Tongue (tissue), 1 donor: ENCODE measurements at regions not wholly inside any gene's neighbourhood (a gene's known extent, or its start where the extent isn't known, plus 50 kb on each side); places are given as distances from the start of the nearest gene placed in this dataset.

ENCODE experiments used
- DNase-seq: peaks from one replicate; pipeline ENCODE4 v3.0.0-alpha.2; 2015

DNA sequence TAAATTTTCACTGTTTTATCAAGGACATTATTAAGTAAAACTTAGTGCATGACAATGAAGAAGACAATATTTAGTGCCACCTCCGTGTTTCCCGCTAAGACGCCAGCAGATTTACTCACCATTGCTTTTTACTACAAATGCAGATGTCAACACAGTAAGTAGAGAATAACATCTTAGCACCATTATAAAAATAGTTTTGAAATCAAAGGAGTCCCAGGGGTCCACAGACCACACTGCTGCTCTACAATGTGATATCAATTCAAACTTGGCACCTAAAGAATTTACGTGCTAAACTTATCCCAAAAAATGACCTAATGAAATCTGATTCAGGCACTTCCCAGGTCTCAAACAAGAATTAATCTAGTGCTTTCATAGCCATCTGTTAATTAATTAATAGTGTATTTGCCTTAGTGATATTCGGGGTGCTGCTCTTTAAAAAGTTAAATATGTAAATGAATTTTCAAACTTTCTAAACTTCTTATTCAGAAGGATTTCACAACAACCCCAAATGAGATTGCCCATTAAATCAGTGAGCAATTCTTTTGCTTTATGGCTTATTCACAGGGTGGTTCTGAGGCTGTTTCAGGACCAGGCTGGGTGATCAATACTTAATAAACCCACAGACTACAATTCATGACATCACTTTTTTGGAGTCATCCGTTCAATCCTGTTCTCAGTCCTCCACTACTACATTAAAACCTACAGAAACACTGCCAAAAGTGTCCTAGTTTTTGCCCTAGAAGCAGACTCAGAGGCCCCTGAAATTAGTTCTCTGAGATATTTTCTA lies 161.3 kb upstream of the LMNTD1 start:
- DNase-seq = no peak

DNA sequence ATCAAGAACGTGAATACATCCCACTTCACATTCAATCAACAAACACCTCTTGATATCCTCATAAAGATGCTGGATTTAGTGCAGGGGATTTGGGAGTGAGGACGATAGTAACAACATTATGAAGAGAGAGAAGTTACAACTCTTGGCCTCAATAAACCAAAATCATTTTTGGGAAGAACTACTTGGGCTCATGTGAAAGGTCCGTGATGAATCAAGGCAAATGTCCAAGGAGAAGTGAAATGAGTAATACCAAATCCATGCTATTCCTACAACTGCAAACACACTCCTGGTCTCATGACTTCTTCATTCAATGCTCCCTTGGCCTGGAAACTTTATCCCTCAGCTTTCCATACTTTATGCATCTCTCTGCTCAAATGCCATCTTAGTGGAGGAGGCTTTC lies 162.0 kb upstream of the LMNTD1 start:
- no peak for DNase-seq

DNA sequence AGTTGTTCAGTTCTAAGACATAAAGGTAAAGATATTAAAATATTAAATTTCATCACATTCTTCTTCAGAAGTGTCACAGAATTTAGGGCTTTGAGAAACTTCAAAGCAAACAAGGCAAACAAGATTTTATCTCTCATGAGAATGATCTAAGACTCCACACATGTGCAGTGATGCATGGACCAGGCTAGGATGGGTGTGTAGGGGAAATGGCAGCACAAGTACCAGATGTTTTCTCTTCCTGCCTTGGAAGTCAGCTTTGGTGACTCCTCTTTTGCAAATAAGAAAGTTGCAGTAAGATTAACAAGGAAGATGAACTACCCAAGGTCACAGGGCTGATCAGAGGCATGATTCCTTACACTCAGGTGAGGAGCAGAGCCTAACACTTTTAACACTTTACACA lies 163.8 kb upstream of the LMNTD1 start:
- DNase-seq = no peak

DNA sequence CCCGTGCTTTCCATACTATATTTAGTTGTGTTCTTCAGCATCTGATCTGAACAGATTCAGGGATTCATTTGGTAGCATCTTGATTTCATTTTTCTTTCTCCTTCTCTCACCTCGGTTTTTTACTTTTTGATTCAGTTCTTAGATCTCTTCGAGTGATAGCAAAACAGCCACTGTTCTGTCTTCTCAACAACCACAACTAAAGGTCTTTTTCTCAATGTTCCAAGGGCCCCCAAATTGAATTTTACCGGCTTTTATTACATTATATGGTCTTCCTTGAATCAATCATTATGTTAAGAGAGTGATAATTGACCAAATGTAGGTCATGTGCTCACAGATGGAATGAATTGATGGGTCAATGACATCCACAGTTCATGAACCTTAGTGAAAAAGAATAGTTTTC lies 164.5 kb upstream of the LMNTD1 start:
- DNase-seq = no peak

DNA sequence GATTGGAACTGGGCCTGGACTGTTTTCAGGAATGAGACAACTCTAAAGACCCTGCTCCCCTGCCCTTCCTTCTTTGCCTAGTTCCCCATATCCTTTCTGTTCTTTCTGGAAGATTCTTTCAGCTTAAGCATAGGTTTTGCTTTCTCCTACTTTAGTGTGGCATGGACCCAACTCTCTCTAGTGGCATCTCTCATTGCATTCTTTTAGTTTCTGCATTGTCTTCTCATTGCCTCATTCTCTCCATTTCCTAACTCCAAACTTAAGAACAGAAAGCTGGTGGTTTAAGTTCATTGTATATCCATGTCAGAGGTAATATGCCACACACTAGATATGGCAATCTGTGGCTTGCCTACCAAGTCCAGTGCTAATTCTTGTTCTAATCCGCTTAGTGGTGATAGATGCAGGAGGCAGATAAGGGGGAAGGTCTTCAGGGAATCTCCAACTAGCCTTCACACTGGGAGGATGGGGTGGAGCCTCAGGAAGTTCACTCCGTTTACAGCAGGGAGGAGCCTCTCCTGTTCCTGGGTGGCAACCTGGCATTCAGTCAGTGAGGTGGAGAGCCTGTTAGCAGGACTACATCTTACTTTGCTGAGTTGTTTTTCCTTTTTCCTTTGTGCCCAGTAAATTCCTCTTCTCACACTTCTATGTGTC lies 165.1 kb upstream of the LMNTD1 start:
- no peak for DNase-seq

DNA sequence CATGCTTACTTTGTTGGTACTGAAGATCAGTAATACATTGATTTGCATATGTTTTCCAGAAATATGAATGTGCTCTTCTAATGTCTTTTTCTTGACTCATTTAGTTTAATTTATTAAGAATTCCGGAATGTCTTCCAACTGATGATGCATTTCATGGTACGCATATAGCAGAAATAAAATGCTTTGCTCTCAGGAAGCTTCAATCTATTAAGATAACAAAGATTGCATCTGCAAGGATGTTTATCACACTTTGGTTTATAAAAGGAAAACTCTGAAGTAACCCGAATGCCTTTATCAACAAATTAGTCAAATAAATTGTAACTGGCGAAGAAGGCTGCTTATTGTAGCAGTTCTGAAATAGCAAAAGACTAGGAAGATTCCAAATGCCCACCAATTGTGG lies 166.4 kb upstream of the LMNTD1 start:
- DNase-seq = no peak

DNA sequence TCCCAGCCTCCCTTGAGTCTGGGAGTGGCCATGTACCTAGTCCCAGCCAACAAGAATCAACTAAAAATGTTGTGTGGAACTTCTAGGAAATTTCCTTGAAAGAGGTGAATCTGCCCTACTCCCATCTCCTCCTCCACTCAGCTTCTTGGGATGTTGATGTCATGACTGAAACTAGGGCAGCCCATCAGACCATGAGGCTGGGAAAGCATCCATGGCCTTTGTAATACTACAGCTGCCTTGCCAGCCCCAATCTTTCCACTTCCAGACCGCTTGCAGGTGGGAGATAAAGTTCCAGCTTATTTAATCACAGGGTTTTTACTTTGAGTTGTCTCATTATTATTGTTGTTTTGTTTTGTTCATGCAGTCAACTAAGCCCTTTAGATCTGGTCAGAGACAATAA lies 170.3 kb upstream of the LMNTD1 start:
- no peak for DNase-seq

DNA sequence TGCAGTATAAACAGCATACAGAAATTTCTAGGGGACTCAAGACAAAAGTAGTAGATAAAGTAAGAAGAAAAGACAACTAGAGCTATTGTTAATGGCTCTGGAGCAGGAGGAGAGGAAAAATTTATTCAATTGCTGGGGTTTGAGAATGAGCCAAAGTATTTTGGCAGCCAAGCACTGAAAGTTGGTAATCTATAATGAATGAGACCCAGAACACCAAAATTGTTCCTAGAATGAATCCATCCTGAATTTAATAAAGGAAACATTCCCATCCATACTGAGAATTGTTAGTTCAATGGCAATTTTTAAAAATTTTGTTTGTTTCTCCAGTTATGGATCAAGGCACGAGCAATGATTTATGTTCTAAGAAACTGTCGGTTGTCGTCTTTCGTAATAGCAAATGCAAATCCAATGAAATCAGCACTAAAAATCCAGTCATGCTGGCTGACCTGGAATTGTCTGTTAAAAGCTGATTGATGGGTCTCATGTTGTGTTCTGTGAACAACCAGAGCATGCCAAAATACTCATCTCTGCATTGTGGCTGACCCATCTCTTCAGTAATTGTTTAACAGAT lies 170.9 kb upstream of the LMNTD1 start:
- DNase-seq = peak; percentile 67

DNA sequence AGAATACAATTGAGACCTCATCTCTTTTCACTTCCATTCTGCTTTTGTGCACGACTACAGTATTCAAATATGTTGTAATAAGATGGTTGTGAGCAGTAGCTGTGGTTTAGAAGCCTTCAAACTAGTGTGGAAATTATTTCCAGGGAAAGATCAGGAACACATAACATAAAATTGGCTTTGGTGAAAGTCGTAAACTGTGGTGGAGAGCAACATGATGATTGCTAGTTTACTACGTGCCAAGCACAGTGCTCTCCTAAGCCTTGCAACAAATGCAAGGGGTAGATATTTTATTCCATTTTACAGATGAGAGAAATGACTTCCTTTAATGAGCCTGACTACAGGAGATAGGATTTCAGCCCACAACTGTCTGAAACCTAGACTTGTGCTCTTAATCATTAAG lies 172.4 kb upstream of the LMNTD1 start:
- no peak for DNase-seq

DNA sequence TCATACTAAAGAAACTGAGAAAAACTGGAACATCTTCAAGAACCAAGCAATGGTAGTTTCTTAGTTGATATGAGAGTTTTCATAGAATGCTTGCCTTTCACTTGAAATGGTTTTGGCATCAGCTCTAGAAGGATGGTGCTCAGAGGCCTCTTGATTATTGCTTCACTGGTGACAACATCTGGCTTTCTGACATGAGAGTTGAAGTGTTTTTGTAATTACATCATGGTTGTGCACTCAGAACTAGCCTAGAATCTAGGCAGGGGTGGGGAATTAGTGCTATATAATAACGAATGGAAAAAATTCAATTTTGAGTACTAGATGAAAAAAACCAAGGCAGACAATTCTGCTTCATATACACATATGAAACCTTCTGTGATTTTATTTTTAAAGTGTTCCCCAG lies 172.8 kb upstream of the LMNTD1 start:
- peak; percentile 80 for DNase-seq

DNA sequence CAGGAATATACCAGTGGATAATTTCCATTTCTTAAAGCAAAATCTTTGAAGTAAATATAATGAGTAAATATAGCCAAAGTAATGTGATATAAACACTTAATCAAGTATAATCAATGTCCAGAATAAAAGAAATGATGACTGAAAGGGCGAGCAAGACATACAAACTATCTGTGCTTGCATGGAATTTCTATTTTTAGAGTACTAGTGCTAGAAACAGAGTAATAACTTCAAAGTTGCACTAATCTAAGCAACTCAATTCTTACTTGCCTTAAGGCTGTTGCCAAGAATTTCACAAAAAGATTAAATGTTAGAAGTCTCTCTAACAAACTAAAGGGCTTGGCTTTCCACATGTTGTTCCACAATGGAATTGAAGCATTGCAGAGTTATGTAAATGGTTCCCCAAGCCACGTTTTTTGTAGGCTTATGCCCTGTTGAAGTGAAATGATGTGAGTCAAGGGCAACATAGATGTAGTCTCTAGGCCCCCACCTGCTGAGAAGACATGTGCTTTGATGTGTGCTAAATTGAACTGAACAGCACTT lies 175.0 kb upstream of the LMNTD1 start:
- no peak for DNase-seq

DNA sequence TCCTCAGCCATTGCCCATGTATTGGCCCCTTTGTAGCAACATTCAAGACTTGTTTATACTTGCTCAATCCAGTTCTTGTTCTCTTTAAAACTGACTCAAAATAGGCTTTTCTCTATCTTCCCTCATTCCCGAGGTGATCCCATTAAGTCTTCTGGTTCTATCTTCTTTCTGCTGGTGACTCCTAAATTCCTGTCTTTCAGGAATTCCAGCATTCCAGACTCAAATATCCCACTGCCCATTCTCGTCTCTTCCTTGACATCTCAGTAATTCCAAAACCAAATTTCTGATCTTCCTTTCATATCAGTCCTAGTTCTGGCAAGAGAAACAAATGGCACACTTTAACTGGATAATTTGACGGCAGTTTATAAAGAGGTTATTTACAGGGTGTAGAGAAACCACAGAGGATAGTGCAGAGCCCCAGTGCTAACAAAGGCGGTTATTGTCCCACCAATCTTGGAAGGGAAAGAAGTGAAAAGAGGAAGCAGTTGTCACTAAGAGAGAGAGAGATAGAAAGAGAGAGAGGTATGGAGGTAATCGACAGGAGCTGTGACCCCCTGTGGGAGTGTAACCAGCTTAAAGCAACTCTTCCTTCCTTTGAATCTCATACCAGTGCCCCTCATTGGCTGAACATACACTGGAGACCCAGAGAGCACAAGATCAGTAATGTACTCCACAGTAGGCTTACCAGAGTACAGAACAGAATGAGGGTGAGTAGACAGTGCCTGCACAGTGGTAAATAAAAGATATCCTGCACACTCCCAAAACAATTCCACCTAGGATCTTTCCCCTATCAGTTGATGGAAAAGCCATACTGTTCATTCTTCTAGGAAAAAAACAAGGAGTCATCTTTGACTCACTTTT lies 177.6 kb upstream of the LMNTD1 start:
- no peak for DNase-seq

DNA sequence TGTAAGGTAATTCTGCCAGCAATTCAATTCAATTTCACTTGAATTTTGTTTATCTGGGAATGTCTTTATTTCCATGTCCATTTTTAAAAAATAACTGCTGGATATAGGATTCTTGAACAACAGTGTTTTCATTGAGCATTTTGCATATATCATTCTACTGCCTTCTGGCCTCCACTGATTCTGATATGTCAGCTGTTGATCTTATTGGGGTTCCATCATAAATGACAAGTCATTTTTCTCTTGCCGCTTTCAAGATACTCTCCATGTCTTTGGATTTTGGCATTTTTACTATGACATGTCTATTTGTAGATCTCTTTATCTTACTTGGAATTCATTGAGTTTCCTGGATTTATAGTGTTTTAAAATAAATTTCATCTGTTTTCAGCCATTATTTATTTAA lies 180.5 kb upstream of the LMNTD1 start:
- DNase-seq = no peak

DNA sequence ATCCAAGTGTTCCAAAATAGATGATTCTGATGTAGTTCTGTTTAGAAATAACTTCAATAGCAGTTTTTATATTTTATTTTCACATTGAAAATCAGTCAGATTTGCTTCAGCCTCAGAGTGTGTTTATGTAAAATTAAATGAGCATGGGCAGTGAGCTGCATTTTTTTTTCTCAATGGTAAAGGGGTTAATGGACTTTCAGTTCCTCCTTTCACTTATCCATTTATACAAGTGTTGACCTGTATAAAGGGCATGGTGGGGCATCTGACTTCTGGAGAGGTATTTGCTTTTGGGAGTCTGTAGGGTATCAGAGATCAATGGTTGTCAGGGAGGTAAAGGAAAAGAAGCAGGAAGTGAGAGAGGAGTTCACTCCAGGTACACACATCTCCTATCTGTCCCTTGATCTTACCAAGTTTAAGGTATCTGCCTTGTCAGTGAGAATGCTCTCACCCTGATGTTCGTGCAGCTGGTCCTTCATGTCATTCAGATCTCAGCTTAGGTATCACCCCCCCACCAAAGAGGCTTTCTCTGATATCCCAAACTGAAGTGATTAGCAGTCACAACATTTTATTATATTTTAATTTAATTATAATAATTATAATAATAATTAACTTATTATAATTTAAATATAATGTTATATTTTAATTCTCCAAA lies 181.6 kb upstream of the LMNTD1 start:
- no peak for DNase-seq

DNA sequence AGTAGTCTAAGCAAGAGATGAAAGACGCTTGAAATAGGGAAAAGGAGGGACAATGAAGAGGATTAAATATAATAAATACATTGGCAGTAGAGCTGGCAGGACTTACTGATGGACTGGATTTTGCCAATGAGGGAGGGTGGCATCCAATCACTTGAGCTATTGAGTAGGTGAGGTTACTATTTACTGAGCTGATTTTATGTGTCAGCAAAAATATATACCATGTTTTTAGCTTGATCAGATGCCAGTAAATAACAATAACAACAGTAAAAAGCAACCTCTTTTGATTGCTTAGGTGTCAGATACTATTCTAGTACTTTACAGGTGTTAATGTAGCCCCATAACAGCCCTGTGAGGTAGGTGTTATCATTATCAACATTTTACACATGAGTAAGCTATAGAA lies 187.5 kb upstream of the LMNTD1 start:
- DNase-seq = no peak

DNA sequence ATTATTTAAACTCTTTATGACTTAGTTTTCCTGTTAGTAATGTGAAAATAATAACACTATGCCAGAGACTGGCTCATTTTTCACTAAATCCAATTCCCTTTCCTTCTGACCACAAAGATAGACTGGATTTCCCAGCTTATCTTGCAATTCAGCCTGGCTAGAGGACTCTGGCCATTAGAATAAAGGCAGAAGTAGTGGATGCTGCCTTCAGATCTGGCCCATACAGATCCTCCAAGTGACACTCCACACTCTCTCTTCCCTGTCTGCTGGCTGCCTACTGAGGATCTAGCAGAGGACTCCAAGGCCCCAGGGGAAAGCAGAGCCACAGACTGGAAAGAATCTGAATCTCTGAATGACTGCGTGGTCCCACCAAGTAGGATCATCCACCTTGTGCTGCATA lies 188.8 kb upstream of the LMNTD1 start:
- no peak for DNase-seq

DNA sequence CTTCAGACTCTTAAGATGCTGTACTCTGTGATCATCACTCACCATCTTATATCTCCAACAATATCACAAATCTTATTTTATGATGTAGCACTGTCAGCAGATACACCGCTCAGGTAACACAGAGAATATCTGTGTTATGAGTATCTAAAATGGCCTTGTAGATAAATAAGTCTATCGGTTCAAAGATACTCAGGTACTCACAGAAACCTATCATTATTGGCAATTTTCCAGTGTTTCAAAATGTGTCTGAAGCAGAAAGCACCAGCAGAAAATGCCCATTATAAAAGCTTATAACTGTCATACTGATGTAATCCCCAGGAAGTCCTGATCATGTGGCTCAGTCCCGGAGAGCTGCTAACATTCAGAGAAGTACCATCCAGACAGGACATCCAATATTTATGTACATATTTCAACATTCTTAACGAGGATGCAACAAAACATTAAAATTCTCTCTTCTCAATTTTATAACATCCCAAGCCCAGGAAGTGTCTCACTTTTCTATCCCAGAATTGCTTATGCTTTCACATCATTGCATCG lies 190.7 kb upstream of the LMNTD1 start:
- no peak for DNase-seq

DNA sequence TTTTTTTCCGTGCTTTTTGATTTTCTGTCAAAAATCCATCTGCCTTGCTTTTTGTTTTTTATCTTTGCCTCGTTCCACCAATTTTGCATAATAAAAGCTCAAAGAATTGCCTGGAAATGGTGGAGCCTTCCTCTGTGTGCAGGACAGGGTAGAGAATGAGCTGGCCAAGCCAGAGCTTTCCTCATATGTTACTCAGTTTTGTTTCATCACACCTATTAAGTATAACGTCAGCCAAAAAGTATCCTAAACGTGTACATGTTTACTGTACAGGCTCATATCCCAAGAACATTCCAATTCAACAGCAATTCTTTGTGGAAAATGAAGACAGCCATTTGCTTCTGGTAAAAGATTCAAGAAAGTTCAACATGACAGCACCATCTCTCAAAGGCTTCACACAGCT lies 191.2 kb upstream of the LMNTD1 start:
- no peak for DNase-seq

DNA sequence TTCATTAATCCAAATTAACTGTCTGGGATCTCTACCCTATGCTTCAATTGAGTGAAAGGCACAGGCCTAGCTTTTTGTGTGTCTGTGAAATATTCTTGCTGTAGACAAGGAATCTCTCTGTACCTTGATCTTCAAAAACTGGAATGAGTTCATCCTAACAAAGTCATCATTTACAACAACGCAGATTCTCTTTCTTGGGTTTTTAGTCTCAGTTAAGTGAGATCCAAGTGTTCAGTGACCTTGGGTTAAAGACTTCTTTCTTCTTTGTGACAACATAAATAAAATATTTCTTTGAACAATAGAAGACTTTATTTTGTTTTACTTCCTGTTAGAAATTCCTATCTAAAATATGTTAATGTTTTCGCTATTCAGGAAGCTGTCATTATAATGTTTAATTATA lies 192.2 kb upstream of the LMNTD1 start:
- DNase-seq = no peak

DNA sequence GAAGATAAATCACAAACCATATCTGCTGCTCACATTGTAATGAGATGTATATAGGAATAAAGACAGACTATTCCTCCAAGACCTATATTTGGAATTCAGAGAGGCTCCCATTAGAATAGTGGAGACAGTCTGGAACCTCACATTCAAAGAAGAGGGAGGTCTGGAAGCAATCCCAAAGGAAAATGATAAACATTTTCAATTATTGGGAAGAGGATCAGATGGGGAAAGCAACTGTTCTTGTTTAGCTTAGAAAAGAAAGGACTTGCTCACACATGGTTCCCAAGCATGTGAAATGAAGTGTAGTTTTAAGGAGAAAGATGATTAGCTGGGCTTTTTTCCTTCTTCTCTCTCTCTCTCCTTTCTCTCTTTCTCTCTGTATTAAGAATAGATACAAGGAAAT lies 193.0 kb upstream of the LMNTD1 start:
- DNase-seq = no peak

DNA sequence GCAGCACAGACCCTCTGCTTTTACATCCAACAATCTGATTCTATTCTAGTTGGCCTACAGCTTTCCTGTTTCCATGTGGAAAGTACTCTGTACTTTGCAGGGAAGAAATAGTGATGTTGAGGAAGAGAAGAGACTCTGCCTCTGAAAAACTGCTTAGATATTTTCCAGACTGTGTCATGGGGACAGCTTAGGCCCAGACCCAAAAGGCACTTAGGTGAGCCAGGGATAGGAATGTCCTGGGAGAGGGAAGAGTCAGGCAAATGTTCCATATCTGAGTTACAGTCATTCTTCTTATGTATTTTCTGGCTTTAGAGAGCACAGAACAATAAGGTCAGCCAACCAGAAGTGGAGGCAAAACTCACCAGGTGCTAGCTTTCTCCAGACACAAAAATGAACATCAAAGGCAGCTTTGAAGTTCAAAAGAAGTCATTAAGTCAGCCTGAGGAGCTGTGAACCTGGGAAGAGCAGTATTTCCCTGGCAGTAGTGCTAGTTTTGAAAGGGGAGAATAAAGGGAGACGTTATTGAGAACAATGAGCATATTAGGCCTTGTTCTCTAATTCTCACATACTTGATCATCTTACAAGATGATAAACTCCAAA lies 199.7 kb upstream of the LMNTD1 start:
- peak; percentile 45 for DNase-seq
